ENCODE measurements at regions not wholly inside any gene's neighbourhood (a gene's known extent, or its start where the extent isn't known, plus 50 kb on each side); places are given as distances from the start of the nearest gene placed in this dataset.

DNA sequence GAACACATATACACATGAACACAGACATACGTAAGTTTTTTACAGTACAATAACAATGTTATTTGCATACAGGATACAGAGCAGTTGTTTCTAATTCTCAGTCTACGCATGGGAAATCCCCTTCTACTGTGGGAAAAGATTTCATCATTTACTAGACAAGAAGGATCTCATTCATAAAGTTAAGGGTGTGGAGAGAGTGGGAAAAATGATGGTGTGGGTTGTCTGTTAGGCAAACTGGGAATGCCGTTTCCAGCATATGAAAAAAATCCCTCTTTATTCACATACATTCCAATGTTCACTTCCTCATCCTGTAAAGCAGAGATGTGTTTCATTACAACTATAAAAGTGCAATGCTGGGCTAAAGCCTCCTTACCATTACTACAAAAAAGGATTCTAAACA is 120.9 kb downstream of the SINHCAF start (continued):
- TF ChIP-seq, protein P1, sequence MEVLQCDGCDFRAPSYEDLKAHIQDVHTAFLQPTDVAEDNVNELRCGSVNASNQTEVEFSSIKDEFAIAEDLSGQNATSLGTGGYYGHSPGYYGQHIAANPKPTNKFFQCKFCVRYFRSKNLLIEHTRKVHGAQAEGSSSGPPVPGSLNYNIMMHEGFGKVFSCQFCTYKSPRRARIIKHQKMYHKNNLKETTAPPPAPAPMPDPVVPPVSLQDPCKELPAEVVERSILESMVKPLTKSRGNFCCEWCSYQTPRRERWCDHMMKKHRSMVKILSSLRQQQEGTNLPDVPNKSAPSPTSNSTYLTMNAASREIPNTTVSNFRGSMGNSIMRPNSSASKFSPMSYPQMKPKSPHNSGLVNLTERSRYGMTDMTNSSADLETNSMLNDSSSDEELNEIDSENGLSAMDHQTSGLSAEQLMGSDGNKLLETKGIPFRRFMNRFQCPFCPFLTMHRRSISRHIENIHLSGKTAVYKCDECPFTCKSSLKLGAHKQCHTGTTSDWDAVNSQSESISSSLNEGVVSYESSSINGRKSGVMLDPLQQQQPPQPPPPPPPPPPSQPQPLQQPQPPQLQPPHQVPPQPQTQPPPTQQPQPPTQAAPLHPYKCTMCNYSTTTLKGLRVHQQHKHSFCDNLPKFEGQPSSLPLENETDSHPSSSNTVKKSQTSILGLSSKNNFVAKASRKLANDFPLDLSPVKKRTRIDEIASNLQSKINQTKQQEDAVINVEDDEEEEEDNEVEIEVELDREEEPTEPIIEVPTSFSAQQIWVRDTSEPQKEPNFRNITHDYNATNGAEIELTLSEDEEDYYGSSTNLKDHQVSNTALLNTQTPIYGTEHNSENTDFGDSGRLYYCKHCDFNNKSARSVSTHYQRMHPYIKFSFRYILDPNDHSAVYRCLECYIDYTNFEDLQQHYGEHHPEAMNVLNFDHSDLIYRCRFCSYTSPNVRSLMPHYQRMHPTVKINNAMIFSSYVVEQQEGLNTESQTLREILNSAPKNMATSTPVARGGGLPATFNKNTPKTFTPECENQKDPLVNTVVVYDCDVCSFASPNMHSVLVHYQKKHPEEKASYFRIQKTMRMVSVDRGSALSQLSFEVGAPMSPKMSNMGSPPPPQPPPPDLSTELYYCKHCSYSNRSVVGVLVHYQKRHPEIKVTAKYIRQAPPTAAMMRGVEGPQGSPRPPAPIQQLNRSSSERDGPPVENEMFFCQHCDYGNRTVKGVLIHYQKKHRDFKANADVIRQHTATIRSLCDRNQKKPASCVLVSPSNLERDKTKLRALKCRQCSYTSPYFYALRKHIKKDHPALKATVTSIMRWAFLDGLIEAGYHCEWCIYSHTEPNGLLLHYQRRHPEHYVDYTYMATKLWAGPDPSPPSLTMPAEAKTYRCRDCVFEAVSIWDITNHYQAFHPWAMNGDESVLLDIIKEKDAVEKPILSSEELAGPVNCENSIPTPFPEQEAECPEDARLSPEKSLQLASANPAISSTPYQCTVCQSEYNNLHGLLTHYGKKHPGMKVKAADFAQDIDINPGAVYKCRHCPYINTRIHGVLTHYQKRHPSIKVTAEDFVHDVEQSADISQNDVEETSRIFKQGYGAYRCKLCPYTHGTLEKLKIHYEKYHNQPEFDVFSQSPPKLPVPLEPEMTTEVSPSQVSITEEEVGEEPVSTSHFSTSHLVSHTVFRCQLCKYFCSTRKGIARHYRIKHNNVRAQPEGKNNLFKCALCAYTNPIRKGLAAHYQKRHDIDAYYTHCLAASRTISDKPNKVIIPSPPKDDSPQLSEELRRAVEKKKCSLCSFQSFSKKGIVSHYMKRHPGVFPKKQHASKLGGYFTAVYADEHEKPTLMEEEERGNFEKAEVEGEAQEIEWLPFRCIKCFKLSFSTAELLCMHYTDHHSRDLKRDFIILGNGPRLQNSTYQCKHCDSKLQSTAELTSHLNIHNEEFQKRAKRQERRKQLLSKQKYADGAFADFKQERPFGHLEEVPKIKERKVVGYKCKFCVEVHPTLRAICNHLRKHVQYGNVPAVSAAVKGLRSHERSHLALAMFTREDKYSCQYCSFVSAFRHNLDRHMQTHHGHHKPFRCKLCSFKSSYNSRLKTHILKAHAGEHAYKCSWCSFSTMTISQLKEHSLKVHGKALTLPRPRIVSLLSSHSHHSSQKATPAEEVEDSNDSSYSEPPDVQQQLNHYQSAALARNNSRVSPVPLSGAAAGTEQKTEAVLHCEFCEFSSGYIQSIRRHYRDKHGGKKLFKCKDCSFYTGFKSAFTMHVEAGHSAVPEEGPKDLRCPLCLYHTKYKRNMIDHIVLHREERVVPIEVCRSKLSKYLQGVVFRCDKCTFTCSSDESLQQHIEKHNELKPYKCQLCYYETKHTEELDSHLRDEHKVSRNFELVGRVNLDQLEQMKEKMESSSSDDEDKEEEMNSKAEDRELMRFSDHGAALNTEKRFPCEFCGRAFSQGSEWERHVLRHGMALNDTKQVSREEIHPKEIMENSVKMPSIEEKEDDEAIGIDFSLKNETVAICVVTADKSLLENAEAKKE (CRISPR knock-in tag; IDR thresholded peaks at IDR 0.05): no peak
- TF ChIP-seq EZH2 (IDR thresholded peaks at IDR 0.05; ENCODE audit: low read depth, unreplicated experiment): no peak

DNA sequence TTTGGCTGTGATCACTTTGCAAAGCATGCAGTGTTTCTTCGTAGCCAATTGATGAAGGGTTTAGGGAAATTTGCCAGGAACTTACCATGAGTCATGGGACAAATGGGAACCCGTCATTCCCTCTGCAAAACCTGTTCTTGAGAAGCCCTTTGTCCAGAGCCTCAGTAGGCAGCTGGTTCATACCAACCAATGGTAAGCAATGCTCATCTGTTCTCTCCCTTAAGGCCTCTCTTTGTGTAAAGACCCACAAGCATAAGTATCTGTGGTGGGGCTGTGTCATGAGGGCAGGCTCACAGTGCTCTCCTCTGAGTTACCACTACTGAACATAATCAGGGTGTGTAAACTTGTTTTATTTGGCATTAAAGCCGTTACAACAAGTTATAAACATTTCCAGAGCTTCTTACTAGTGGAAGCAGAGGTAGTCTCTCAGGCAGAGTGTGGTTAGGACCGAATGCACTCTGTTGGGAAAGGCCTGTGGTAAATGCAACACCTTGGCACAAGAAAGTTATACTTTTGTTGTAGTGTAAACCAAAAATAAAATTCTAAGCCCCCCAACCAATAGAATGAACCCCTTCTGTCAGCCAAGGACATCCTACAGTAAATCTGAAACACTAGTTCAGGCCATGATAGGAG is 119.8 kb downstream of the SINHCAF start:
- ATAC-seq (peak; percentile 93), DNase-seq (ENCODE audit: low spot score) (peak; percentile 75)
- no peak overlapping the region for H3K4me3 Mint-ChIP-seq
- Histone ChIP-seq H3K79me2 (replicated peaks; ENCODE audit: insufficient read depth) (no peaks in the 10 kb centered on the region), H3K36me3 (ENCODE audit: insufficient read depth) (no peaks in the 10 kb centered on the region), H2AFZ (peak overlapping the region; percentile 33; the same call in 1 of the 2 replicates), H3K4me2 (0 out of 2 replicates have a peak overlapping the region, but pooled peaks have one; percentile 17), H3K9me2 (ENCODE audit: insufficient read depth) (0 out of 2 replicates have a peak, but pooled peaks cover 4% of the 10 kb centered on the region), H3K27ac (ENCODE audit: low read depth) (no peak overlapping the region), H3F3A (replicated peaks; ENCODE audit: low read depth) (no peaks in the 10 kb centered on the region), H3K4me1 (ENCODE audit: insufficient read depth) (peaks cover 36% of the 10 kb centered on the region), H3K4me3 (no peak overlapping the region), H3K27me3 (ENCODE audit: insufficient read depth) (no peaks in the 10 kb centered on the region), H4K20me1 (replicated peaks; ENCODE audit: insufficient read depth) (no peaks in the 10 kb centered on the region)
- TF ChIP-seq EZH2phosphoT487 (IDR thresholded peaks at IDR 0.05; ENCODE audit: unreplicated experiment) (no peak), CREB1 (CRISPR knock-in tag; IDR thresholded peaks at IDR 0.05; ENCODE audit: low read depth) (0 out of 2 replicates have a peak, but pooled peaks have one; percentile 9)
- TF ChIP-seq, protein P1 (CRISPR knock-in tag; IDR thresholded peaks at IDR 0.05): 0 out of 2 replicates have a peak, but pooled peaks have one; percentile 6
- no peaks in the 10 kb centered on the region for H3K9me3 Mint-ChIP-seq
- H3K4me1 Mint-ChIP-seq: peaks cover 38% of the 10 kb centered on the region
- no peaks in the 10 kb centered on the region for H3K36me3 Mint-ChIP-seq (ENCODE audit: low read depth)
- H3K27me3 Mint-ChIP-seq (ENCODE audit: insufficient read depth, low read depth, poor library complexity): no peaks in the 10 kb centered on the region
- H3K27ac Mint-ChIP-seq: peak overlapping the region; percentile 77

Data from GM23338 (cell line).